HG02798 (cell line): ENCODE measurements at regions not wholly inside any gene's neighbourhood (a gene's known extent, or its start where the extent isn't known, plus 50 kb on each side); places are given as distances from the start of the nearest gene placed in this dataset.

Experiments
- ATAC-seq: cut with Tn5 transposase; IDR thresholded peaks from one replicate; pipeline ENCODE4 v1.9.1; 2021; ENCODE audit warnings: mild to moderate bottlenecking; ENCODE audit not compliant: unreplicated experiment, poor library complexity

DNA sequence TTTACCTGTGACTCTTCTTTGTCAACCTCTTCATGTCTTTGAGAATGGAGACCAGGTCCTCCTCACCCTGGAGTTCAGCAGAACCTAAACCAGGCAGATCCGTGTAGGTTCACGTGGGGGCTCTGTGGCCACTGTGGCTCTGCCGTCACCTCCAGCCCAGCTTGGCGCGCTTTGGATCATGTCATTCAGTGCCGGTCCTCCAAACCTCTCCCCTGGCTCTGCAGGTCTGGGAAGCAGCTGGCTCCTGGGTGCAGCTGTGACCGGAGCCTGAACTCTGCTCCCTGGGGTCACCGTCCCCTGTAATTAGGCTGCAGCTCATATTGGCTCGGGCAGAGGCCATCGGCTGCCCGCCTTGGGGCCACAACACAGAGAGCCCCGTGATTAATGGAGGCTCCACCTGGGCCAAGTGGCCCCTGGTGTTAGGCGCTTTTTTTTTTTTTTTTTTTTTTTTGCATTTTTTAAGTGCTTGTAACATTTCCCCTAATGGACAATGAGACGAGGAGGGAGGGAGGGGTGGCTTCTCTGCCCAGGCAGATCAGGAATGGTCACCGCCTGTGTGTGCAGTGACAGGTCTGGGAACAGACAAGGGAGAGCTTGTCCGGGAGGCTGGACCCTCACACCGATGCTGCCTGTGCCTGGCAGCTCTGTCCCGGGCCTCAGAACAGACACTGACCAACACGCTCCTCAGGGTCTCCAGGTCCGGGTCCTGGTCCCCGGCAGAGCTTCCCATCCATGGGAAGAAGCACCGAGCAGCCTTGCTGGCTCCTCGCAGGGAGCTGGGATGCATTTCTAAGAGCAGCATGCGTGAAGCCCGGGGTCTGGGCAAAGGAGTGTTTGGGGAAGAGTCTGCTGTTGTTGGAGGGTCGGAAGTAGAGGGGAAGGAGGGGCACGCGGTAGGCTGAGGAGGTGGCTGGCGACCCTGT lies 247.9 kb downstream of the SEC14L1 start:
- ATAC-seq: no peak

GRCh38 chr17:77390870-77391269 lies 250.1 kb downstream of the SEC14L1 start:
- no peak for ATAC-seq

GRCh38 chr17:77391668-77392375 lies 251.1 kb downstream of the SEC14L1 start:
- ATAC-seq: no peak

- no peak for ATAC-seq
Observed at GRCh38 chr17:77392376-77393273, 251.9 kb downstream of the SEC14L1 start.

- ATAC-seq: no peak
Observed at GRCh38 chr17:77393274-77393600, 252.5 kb downstream of the SEC14L1 start.

GRCh38 chr17:77393867-77394539 lies 253.2 kb downstream of the SEC14L1 start:
- ATAC-seq: no peak

DNA sequence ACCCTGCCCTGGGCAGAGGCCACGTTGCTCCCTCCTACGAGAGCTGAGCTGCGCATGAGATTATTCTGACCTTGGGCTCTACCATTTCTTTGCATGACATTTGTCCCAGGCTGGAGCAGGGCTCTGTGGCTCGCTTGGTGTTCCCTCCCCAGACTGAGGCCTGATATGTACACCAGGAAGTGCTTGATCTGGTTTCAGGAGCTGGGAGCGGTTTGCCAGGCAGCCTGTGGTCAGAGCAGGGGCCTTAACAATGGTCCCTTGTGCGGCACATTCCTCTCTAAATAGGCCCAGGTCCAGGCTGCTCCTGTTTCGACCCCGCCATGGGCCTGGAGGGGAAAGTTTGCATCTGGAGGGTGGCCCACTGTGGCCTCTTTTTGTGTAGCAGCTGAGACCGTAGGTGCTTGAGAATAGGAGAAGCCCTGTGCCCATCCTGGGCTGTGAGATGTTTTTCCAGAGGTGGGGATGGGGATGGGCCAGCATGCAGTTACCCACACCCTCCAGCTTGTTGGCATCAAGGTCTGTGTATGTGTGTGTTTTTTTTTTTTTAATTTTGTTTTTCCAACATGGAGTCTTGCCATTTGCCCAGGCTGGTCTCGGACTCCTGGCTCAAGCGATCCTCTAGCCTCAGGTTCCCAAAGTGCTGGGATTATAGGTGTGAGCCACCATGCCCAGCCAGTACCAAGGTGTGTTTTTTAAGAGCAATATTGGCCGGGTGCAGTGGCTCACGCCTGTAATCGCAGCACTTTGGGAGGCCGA lies 253.9 kb downstream of the SEC14L1 start:
- no peak for ATAC-seq

GRCh38 chr17:77395501-77396048 lies 254.8 kb downstream of the SEC14L1 start:
- ATAC-seq: no peak

GRCh38 chr17:77396610-77397009 lies 255.8 kb downstream of the SEC14L1 start:
- ATAC-seq: no peak

GRCh38 chr17:77398274-77398673 lies 257.5 kb downstream of the SEC14L1 start:
- no peak for ATAC-seq

GRCh38 chr17:77399319-77399957 lies 258.7 kb downstream of the SEC14L1 start:
- no peak for ATAC-seq

- ATAC-seq: no peak
Observed at GRCh38 chr17:77400445-77400870, 259.7 kb downstream of the SEC14L1 start.

DNA sequence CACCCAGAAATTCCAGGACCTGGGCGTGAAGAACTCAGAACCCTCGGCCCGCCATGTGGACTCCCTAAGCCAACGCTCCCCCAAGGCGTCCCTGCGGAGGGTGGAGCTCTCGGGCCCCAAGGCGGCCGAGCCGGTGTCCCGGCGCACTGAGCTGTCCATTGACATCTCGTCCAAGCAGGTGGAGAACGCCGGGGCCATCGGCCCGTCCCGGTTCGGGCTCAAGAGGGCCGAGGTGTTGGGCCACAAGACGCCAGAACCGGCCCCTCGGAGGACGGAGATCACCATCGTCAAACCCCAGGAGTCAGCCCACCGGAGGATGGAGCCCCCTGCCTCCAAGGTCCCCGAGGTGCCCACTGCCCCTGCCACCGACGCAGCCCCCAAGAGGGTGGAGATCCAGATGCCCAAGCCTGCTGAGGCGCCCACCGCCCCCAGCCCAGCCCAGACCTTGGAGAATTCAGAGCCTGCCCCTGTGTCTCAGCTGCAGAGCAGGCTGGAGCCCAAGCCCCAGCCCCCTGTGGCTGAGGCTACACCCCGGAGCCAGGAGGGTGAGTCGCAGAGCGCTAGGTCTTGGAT lies 261.5 kb downstream of the SEC14L1 start:
- no peak for ATAC-seq

DNA sequence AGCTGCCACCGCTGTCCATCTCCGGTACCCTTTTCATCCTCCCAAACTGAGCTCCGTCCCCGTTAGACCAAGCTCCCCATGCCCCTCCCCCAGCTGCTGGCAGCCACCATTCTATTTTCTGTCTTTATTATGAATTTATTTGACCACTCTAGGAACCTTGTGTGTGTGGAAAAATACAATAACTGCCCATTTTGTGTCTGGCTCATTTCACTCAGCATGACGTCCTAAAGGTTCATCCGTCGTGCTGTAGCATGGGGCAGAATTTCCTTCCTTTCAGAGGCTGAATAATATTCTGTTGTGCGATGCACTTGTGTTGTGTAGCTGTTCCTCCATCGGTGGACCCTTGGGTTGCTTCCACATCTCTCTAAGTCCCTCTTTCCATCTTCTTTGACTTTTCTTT lies 263.1 kb downstream of the SEC14L1 start:
- ATAC-seq: no peak

GRCh38 chr17:77404812-77405581 lies 264.2 kb downstream of the SEC14L1 start:
- peak; percentile 56 for ATAC-seq

DNA sequence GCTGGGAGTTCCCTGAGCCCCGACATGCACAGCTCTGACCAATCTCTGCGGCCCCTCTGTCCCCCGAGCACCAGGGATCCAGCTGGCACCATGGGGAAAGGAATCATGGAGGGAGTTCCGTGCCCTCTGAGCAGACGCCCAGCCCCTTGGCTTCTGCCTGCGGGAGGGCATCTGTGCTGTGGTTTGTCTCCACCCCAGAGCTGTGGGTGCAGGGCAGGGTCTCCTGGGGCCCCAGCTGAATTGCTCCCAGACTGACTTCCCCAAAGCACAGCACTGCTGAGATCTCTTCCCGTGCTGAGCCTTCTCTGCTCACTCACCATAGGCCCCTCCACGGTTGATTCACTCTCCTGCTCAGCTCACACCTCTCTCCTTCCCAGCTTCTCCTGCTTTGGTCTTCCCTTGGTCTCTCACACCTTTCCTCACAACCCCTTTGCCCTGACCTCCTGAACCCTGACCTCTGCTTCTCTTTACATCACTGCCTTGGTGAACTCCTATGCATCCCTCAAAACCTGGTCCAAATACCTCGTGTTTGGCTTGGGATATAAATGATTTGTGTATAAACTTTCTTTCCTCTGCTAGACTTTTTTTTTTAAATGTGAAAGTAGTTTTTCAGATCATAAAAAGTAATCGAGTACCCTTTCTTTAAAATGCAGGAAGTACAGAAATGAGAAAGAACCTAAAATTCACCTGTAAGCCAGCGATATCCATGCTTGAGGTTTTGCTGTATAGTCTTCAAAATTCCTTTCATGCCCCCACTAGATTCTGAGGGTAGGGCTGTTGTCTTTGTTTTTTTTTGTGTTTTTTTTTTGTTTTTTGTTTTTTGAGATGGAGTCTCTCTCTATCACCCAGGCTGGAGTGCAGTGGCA lies 265.3 kb downstream of the SEC14L1 start:
- ATAC-seq: peak; percentile 10
